HG03521 (cell line): ENCODE measurements at regions not wholly inside any gene's neighbourhood (a gene's known extent, or its start where the extent isn't known, plus 50 kb on each side); places are given as distances from the start of the nearest gene placed in this dataset.
"Not testable (repeated sequence)": the region's sequence is repeated elsewhere in the genome, so short reads cannot be mapped to it uniquely, and the experiment has no call there.

ENCODE experiments used
- ATAC-seq: cut with Tn5 transposase; IDR thresholded peaks from one replicate; pipeline ENCODE4 v1.9.1; 2021; ENCODE audit warnings: mild to moderate bottlenecking, moderate library complexity; ENCODE audit not compliant: unreplicated experiment

DNA sequence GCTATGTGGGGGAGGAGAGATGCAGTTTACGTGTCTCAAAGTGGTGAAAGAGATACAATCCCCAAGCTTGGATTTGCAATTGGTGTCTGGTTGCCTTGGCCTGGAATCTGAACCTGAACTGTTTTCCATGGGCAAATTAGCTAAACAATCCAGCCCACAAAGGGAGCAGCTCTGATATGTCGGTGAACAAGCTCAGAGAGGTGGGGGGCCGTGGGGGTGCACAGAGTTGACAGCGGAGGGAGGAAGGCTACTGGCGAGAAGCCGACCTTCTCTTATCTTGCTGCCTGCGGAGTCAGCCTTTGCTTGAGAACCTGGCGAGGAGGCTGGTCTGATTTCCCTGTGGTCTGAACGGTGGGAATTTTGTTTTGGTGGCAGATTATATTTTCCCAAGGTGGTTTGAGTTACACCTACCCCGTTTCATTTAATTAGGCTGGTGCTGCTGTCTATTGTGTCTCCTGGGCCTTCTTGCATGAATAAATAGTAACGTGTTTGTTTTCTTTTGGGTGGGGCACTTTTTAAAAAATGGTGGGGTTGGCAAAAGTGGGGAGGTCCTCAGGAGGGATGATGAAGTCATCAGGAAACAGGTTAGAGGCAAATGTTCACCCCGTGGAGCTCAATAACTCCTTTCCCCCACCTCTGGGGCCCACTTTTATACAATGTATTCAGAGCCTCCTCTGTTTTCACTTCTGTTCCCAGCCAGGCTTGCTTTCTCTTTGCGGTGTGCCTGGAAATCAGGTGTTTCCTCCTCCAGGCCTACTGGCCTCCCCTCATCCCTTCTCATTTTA, 80.9 kb upstream of the IGFBP5 start:
- ATAC-seq = no peak

DNA sequence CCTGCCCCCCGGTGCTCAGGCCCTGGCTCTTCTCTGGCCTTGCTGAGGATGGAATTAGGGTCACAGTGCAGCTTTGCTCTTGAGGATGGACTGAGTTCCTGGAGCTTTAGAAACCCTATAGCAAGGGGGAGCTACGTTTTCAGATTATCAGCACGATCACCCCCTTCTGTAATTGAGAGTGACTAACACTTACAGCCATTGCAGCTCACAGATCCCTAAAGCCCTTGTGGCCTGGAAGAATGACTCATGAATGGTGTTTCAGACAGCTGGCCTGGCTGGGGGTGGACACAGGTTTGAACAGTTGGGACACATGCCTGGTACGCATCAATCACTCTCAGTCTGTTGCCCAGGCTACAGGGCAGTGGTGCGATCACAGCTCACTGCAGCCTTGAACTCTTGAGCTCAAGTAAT, 79.7 kb upstream of the IGFBP5 start:
- ATAC-seq = no peak

DNA sequence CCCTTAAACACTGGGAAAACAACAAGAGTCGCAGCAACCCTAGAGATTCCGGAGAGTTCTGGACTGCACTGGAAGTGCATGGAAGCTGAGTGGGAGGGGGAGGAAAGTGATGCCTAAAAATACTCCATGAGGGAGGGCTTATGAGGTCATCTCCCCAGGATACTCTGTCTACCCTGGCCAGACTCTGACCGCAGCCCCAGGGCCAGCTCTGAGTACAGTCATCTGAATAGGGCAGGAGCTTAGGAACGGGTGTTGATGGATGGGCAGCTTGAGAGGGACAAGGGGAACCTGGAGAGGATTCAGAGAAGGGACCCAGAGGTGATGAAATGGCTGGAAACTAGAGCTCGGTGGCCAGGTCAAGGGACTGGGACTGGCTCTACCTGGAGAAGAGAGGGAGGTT, 79.3 kb upstream of the IGFBP5 start:
- ATAC-seq = no peak

- no peak for ATAC-seq
Measured at GRCh38 chr2:216774180-216774579, 78.8 kb upstream of the IGFBP5 start.

DNA sequence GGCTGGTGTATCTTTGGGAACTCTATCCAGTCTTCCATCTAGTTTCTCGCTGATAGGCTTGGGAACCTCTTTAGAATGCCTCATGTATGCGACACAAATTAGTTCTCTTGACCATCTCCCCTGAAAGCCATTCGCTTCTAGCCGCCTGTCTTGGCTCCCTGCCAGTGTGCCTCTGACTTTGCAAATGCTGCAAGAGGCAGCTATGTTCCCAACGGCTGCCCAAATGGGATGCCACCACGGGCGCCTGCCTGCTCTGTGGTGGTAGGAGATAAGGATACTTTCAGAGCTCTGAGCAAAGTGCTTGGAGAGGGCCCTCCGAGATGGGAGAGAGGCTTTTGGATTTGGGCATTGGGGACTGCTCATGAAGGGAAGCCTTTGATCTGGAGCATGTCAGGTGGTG, 77.7 kb upstream of the IGFBP5 start:
- no peak for ATAC-seq

GRCh38 chr2:216770717-216771116, 75.4 kb upstream of the IGFBP5 start:
- ATAC-seq = no peak

- ATAC-seq = no peak
Measured at GRCh38 chr2:216770050-216770449, 74.7 kb upstream of the IGFBP5 start.

DNA sequence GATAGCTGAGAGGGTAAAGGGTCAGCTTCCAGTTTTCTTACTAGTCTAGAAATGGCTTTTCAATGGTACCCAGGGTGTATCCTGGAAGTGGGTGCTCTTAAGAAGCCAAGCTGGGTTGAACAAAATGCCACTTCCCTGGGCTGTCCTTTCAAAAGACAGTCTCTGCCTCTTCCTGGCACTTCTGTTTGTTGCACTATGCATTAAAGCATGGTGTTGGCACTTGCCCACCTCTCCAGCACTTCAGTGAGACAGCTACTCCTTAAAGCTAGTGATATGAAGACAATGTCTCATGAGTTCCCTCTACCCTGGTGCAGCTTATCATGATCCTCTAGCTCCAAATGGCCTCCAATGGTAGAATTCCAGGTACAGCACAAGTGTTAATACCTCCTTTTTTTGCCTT, 74.3 kb upstream of the IGFBP5 start:
- ATAC-seq = no peak

- no peak for ATAC-seq
Measured at GRCh38 chr2:216768908-216769411, 73.6 kb upstream of the IGFBP5 start.

DNA sequence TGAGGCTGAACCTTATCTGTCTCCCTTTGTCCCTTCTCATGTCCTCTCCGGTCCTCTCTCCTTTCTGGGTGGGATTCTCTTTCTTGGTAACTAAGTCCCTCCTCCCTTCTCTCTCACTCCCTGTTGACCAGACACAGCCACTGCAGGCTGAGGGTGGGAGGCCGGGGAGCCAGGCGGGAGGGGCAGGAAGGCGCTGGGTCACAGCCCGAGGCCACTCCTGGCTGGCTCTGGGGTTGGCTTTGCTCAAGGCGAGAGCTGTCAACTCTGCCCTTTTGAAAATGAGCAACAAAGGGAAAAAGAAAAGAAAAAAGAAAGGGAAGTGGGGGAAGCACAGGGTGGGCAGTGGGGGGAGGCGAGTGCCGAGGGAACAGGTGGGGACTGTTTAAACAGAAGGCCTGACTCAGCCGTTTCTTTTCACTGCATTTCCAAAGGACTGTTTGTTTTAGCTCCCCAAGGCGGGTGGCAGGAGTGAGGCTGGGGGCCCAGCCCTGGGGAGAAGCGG, 70.5 kb upstream of the IGFBP5 start:
- no peak for ATAC-seq

DNA sequence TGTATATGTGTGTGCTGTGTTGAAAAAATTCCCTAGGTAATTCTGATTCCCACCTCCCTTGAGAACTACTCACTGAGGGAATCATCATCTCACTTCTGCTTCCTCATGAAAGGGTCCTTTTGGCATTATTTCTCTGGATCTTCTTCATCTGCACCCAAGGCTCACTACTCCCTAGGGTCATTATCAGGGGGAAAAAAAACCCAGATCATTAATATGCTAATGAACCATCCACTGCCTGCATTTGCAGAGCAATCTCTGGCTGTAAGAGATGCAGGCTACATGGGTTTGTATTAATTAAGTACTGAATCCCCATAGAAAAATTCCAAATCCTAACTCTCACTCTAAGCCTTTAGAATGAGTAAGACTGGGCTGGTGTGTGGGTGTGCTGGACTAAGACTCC, 68.0 kb upstream of the IGFBP5 start:
- no peak for ATAC-seq

DNA sequence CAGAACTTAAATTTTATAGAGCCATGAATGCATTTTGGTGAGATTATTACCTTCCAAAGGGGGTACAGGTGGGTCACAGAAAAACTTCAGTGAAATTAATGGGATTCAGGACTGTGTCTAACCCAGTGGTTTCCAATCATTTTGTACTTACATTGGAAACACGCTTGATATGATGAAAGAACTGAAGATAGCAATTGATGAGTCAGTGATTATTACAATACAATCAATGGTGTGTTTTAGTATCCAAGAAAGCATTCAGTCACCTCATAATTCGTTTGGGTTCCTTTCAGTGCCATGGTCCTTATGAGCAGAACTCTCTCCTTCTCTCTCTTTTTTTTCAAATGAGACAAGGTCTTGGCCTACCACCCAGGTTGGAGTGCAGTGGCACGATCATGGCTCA, 66.5 kb upstream of the IGFBP5 start:
- ATAC-seq = no peak

GRCh38 chr2:216761133-216761532, 65.8 kb upstream of the IGFBP5 start:
- no peak for ATAC-seq

DNA sequence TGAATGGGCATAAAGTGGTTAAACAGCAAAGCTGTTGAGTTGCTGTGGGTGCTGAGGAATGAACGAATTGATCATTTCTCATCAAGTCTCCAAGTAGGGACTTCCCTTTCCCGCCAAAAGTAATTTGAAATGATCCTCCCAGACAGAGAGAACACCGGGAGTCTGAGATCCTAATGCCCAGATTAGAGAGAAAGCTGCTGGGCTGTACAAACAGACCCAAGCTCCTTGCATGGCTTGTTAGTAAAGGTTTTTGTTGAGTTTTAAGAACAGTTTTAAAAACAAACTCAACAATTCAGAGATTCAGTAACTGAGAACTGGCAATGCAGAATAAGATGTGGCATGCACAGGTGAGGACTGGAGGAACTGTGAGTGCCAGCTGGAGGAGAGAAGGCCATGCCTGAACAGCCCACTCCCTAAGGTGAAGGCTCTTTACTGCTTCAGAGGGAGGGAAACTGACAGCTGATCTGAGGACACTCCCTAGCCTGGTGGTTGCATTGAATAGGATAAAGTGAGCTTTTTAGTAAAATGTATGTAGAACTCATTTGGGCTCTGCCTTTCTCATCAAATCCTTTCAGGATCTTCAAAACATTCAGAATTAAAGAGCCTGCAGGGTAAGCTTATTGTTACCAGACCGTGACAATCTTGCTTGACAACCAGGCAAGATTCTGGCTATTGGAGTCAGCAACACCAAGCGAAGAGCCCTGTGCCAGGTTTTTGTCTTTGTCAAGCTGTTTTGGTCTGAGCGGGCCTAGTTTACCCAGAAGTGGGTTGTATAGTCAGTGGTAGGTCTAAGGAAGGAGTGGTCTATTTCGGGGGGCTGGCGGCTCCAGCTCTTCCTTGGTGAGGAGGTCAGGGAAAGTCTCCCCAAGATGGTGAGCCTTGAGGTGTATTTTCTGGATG, 63.2 kb upstream of the IGFBP5 start:
- no peak for ATAC-seq

- ATAC-seq = no peak
Measured at GRCh38 chr2:216757532-216757931, 62.2 kb upstream of the IGFBP5 start.

GRCh38 chr2:216756435-216756834, 61.1 kb upstream of the IGFBP5 start:
- no peak for ATAC-seq

DNA sequence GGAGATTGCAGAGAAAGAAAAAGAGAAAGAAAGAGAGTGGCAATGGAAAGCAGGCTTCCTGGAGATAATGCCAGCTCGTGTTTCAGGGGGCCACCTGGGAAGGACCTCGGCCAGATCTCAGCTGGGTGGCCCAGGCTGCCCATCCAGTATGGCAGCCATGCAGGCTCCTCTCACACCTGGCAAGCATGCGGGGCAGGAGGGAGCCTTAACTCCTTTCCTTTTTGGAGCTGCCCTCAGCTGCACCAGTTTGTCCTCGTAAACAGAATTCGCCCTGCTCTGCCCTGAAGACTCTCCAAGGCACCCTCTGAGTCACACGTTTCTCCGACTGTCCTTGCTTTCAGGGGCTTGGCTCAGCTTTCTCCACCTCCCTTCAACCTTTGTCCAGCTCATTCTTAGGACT, 59.5 kb upstream of the IGFBP5 start:
- no peak for ATAC-seq

GRCh38 chr2:216754336-216754735, 59.0 kb upstream of the IGFBP5 start:
- ATAC-seq = no peak

GRCh38 chr2:216752855-216753505, 57.6 kb upstream of the IGFBP5 start:
- no peak for ATAC-seq

- ATAC-seq = not testable (repeated sequence)
Measured at GRCh38 chr2:216750750-216751149, 55.4 kb upstream of the IGFBP5 start.

DNA sequence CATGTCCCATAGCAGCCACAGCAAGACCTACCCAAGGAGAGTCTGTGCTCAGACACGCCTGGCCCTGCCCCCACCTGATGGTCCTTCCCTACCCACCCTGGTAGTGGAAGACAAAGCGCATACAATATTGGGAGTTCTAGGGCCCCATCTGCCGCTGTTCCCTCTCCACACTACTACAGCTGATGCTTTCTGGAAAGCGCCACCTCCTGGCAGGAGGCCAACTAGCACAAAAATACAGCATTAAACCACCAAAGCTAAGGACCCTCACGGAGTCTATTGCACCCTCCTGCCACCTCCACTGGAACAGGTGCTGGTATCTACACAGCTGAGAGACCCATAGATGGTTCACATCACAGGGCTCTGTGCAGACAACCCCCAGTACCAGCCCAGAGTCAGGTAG, 50.9 kb upstream of the IGFBP5 start:
- ATAC-seq = not testable (repeated sequence)
